ENCODE measurements at regions not wholly inside any gene's neighbourhood (a gene's known extent, or its start where the extent isn't known, plus 50 kb on each side); places are given as distances from the start of the nearest gene placed in this dataset.

GRCh38 chr11:96508861-96509260, 119.0 kb downstream of the JRKL start:
- TF ChIP-seq EZH2phosphoT487 (IDR thresholded peaks at IDR 0.05) (no peak), CTCF (IDR thresholded peaks at IDR 0.05) (no peak), EZH2 (IDR thresholded peaks at IDR 0.05) (no peak)
